ENCODE measurements at regions not wholly inside any gene's neighbourhood (a gene's known extent, or its start where the extent isn't known, plus 50 kb on each side); places are given as distances from the start of the nearest gene placed in this dataset.
"Not testable (repeated sequence)": the region's sequence is repeated elsewhere in the genome, so short reads cannot be mapped to it uniquely, and the experiment has no call there.

DNA sequence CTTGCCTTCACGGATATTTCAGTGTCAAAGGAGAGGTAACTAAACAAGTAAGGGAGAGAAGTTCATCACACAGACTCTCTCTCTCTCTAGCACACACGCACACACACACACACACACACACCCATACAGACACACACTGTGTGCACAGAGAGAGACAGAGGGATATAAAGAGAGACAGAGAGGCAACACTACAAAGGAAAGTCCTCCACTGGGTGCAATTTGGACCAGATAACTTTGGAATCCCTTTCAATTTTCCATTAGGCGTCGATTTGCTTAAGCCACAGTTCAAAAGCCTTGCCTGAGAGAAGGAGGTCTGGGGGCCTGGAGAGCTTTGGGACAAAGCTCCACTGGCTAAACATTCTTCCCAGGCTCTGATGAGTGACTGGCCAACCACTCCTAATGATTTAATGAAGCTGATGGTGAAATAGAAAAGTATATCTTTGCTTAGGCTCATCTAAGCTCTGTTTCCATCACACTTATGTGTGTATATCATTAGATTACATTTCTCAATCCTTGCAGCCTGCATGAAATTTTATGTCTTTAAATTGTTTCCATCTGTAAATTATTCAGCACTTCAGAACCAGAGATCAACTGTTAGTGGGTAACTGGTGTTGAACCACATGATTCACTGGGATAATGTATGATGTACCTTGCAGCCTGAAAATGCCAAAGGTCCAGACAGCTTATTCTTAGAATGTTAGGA, 180.8 kb downstream of the MAGEB17 start:
- TF ChIP-seq, protein P1, sequence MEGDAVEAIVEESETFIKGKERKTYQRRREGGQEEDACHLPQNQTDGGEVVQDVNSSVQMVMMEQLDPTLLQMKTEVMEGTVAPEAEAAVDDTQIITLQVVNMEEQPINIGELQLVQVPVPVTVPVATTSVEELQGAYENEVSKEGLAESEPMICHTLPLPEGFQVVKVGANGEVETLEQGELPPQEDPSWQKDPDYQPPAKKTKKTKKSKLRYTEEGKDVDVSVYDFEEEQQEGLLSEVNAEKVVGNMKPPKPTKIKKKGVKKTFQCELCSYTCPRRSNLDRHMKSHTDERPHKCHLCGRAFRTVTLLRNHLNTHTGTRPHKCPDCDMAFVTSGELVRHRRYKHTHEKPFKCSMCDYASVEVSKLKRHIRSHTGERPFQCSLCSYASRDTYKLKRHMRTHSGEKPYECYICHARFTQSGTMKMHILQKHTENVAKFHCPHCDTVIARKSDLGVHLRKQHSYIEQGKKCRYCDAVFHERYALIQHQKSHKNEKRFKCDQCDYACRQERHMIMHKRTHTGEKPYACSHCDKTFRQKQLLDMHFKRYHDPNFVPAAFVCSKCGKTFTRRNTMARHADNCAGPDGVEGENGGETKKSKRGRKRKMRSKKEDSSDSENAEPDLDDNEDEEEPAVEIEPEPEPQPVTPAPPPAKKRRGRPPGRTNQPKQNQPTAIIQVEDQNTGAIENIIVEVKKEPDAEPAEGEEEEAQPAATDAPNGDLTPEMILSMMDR (IDR thresholded peaks at IDR 0.05; ENCODE audit: low read depth, low read length, missing control alignments), result no peak
- no peak for DNase-seq (ENCODE audit: low read depth)
- H3K4me3 ChIP-seq (ENCODE audit: low read depth, low read length), result no peak overlapping the region

DNA sequence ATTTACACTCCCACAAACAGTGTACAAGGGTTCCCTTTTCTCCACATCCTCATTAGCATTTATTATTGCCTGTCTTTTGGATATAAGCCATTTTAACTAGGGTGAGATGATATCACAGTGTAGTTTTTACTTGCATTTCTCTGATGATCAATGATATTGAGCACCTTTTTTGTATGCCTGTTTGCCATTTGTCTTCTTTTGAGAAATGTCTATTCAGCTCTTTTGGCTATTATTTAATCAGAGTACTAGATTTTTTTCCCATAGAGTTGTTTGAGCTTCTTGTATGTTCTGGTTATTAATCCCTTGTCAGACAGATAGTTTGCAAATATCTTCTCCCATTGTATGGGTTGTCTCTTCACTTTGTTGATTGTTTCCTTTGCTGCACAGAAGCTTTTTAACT, 190.6 kb downstream of the MAGEB17 start:
- TF ChIP-seq, protein P1 (IDR thresholded peaks at IDR 0.05; ENCODE audit: low read depth, low read length, missing control alignments), result no peak

GRCh38 chrX:16360056-16360455, 192.8 kb downstream of the MAGEB17 start:
- H3K4me3 ChIP-seq (ENCODE audit: low read depth, low read length); DNase-seq (ENCODE audit: low read depth): not testable (repeated sequence)

More for the DNA sequence above, 190.6 kb downstream of the MAGEB17 start:
- no peak for DNase-seq (ENCODE audit: low read depth)
- H3K4me3 ChIP-seq (ENCODE audit: low read depth, low read length), result no peak overlapping the region

DNA sequence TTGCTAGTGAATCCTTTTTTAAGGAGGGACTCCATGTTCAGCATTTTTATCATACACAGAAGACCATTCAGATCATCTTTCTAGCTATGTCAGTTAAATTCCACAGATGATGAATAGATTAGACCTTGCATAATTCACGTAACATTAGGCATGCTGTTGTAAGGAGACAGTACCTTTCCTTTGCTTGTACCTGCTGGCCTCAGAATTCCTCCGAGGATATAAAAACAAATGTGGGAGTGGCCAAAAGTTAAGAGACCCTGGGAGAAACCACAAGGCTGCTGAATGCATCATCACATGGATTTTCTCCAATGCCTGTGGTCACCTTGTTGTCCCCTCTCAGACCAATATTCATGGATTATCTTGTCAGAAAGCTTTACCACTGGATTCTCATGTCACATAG, 201.4 kb downstream of the MAGEB17 start:
- no peak for DNase-seq (ENCODE audit: low read depth)
- no peak overlapping the region for H3K4me3 ChIP-seq (ENCODE audit: low read depth, low read length)
- TF ChIP-seq, protein P1 (IDR thresholded peaks at IDR 0.05; ENCODE audit: low read depth, low read length, missing control alignments), result no peak

- no peak overlapping the region for H3K4me3 ChIP-seq (ENCODE audit: low read depth, low read length)
- no peak for DNase-seq (ENCODE audit: low read depth)
- TF ChIP-seq, protein P1 (IDR thresholded peaks at IDR 0.05; ENCODE audit: low read depth, low read length, missing control alignments), result no peak
Observed at GRCh38 chrX:16376056-16376455, 208.8 kb downstream of the MAGEB17 start.

DNA sequence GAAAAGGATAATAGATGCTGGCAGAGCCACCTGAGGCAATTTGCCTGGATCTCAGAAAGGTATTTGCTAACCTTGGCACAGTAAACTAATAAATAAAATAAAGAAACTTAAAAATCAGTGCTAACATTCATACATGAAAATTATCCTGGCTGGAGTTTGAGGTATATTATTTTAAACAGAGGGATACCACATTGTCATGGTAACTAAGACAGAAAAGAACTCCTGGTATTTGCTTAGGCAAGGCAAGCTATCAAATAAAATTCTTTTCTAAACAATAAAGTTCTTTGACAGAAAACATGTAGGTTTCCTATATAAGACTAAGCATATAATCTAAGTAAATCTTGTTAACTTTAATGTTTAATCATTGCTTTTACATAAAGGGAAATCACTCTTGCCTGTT, 218.8 kb downstream of the MAGEB17 start:
- H3K4me3 ChIP-seq (ENCODE audit: low read depth, low read length), result no peak overlapping the region
- TF ChIP-seq, protein P1 (IDR thresholded peaks at IDR 0.05; ENCODE audit: low read depth, low read length, missing control alignments), result no peak
- DNase-seq (ENCODE audit: low read depth), result no peak

- DNase-seq (ENCODE audit: low read depth), result no peak
- TF ChIP-seq, protein P1 (IDR thresholded peaks at IDR 0.05; ENCODE audit: low read depth, low read length, missing control alignments), result no peak
- H3K4me3 ChIP-seq (ENCODE audit: low read depth, low read length), result no peak overlapping the region
Observed at GRCh38 chrX:16392597-16392996, 225.3 kb downstream of the MAGEB17 start.
